ENCODE measurements at regions not wholly inside any gene's neighbourhood (a gene's known extent, or its start where the extent isn't known, plus 50 kb on each side); places are given as distances from the start of the nearest gene placed in this dataset.

DNA sequence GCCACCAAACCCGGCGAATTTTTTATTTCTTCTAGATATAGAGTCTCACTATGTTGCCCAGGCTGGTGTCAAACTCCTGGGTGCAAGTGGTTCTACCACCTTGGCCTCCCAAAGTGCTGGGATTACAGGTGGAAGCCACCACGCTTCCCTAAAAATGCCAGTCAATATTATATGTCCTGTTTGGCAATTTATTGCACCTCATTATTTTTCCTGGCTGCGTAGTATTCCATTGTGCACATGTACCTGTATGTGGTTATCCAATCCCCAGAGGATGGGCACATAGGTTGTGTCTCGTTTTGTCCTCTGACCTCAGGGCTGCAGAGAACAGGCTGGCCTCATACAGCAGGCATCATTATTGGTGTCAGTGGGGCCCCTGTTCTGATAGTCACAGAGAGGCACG, 181.7 kb downstream of the C9orf50 start:
- no peak for DNase-seq
- in situ Hi-C loops (cut with HindIII; ENCODE audit: low pct_ligation_motif_present, low sequenced_read_pairs): no loop called here
- H3K36me3 ChIP-seq (replicated peaks): no peaks in the 10 kb centered on the region
- no peak overlapping the region for H3K27ac ChIP-seq
- TF ChIP-seq, protein P1, sequence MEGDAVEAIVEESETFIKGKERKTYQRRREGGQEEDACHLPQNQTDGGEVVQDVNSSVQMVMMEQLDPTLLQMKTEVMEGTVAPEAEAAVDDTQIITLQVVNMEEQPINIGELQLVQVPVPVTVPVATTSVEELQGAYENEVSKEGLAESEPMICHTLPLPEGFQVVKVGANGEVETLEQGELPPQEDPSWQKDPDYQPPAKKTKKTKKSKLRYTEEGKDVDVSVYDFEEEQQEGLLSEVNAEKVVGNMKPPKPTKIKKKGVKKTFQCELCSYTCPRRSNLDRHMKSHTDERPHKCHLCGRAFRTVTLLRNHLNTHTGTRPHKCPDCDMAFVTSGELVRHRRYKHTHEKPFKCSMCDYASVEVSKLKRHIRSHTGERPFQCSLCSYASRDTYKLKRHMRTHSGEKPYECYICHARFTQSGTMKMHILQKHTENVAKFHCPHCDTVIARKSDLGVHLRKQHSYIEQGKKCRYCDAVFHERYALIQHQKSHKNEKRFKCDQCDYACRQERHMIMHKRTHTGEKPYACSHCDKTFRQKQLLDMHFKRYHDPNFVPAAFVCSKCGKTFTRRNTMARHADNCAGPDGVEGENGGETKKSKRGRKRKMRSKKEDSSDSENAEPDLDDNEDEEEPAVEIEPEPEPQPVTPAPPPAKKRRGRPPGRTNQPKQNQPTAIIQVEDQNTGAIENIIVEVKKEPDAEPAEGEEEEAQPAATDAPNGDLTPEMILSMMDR (IDR thresholded peaks at IDR 0.05; ENCODE audit: low read depth, low read length, missing control alignments): no peak
- peaks cover 8% of the 10 kb centered on the region for H3K27me3 ChIP-seq (replicated peaks)
- no peak overlapping the region for H3K4me3 ChIP-seq (ENCODE audit: low read depth, low read length)

DNA sequence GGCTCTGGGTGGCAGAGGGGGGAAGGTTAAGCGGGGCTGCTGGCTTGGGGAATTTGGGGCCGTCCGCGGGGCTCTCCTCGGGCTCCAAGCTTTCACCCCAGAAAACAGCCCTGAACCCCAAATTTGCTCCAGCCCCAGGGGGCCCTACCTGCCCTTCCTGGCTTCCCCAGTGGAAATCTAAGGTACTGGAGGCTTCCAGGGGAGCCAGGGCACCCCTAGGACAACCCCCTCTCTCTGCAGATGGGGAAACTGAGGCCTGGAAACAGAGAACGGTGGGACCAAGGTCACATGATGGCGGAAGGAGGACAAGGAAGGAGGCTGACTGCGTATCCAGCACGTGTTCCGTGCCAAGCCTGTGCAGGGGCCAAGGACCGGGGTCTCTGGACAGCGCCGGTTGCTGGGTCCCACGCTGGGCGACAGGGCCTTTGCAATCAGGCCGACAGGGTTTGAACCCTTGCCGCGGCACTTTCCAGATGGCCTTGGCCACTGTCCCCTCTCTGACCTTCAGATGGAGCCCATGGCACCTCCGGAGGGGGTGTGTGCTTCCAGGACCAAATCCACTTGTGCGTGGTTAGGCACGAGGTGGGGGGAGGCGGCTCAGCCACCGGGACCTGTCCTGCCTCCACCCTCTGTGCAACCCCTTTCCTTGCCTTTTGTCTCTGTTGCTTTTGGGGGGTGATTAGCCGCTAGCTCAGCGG, 183.1 kb downstream of the C9orf50 start:
- TF ChIP-seq, protein P1 (IDR thresholded peaks at IDR 0.05; ENCODE audit: low read depth, low read length, missing control alignments): no peak
- DNase-seq: no peak
- in situ Hi-C loops (cut with HindIII; ENCODE audit: low pct_ligation_motif_present, low sequenced_read_pairs): no loop called here
- Histone ChIP-seq H3K4me3 (ENCODE audit: low read depth, low read length) (peak overlapping the region; percentile 55), H3K36me3 (replicated peaks) (no peaks in the 10 kb centered on the region), H3K27ac (no peak overlapping the region), H3K27me3 (replicated peaks) (peaks cover 8% of the 10 kb centered on the region)

DNA sequence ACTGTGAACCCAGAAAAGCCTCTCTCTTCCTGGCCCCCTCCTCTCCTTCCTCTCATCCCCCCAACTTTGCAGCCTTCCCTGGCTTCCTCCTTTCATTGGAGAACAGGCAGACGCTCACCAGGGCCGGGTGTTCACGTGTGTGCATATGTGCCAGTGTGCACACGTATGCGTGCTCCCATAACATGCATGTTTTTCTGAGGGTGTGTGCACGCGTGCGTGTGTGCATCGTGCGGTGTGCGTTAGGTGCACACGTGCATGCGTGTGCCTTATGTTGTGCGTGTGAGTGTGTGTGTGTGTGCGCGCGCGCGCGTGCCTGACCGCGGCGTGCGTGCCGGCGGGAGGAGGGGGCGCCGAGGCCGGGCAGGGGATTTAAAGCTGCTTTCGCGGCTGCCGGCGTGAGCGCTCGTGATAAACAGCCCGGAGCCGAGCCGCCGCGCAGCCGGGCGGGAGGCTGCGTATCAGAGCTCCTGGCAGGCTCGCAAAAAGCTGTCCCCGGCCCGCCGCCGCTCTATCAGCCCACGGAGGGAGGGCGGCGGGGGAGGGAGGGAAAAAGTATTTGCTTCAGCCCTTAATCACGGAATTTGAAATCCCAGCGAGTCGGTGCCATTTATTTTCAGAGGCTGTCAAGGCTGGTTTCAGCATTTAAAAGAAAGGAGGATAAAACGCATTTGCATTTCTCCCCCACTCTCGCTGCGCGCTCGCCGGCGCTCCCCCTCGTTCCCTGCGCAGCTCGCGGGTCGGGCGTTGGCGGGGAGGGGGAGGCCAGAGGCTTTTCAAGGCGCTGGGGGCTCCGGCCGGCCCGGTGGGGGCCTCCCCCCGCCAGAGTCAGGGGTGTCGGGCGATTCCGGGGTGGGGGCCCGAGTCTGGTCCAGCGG, 183.9 kb downstream of the C9orf50 start:
- no peak overlapping the region for H3K27ac ChIP-seq
- peak overlapping the region; percentile 55 for H3K4me3 ChIP-seq (ENCODE audit: low read depth, low read length)
- peaks cover 8% of the 10 kb centered on the region for H3K27me3 ChIP-seq (replicated peaks)
- TF ChIP-seq, protein P1 (IDR thresholded peaks at IDR 0.05; ENCODE audit: low read depth, low read length, missing control alignments): no peak
- H3K36me3 ChIP-seq (replicated peaks): no peaks in the 10 kb centered on the region
- no peak for DNase-seq
- in situ Hi-C loops (cut with HindIII; ENCODE audit: low pct_ligation_motif_present, low sequenced_read_pairs): no loop called here

DNA sequence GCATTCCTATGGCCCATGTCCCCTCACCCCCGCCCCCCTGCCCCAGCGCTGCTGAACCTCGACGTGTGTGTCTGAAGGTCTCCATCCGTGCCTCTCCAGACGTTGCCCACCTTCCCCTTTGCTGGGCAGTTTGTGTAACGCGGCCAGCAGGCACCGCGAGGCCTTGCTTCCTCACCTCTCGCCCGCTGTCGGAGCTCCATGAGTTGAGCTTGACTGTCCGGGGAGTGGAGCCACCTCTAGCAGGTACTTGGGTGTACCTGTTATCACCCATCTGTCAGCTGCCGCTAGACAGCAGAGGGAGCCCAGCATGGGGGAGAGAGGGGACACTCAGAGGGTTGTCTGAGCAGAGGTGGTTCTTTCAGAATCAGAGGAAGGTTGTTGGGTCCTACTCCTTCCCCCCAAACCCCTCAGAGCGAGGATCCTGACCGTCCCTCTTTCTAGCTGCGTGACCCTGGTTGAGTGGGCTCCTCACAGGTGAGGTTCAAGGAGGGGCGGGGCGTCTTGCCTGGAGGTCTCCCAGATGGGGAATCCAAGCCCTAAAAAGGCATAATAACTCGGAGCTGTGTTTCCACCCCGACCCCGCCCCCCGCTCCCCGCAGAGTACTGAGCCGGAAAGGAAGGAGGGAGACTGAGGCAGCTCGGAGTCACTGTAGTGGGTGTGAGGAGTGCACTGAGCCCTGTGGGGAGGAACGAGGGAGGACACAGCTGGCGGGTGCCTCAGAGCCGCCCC, 184.7 kb downstream of the C9orf50 start:
- in situ Hi-C loops (cut with HindIII; ENCODE audit: low pct_ligation_motif_present, low sequenced_read_pairs): no loop called here
- Histone ChIP-seq H3K27me3 (replicated peaks) (peaks cover 8% of the 10 kb centered on the region), H3K36me3 (replicated peaks) (no peaks in the 10 kb centered on the region), H3K27ac (no peak overlapping the region), H3K4me3 (ENCODE audit: low read depth, low read length) (no peak overlapping the region)
- no peak for DNase-seq
- TF ChIP-seq, protein P1 (IDR thresholded peaks at IDR 0.05; ENCODE audit: low read depth, low read length, missing control alignments): no peak

DNA sequence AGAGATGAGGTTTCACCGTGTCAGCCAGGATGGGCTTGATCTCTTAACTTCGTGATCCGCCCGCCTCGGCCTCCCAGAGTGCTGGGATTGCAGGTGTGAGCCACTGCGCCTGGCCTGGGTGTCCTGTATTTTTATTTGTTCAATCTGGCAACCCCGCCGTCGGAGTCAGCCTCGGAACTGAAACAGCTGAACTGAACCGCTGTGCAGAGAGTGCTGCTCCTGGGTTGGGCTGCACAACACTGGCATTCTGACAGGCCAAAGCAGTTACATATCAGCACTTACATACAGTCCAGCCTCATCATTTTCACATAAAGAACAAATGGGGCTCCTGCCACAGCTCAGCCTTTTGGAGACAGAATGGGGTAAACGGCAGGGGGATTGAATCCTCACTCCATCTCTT, 185.6 kb downstream of the C9orf50 start:
- DNase-seq: no peak
- TF ChIP-seq, protein P1 (IDR thresholded peaks at IDR 0.05; ENCODE audit: low read depth, low read length, missing control alignments): no peak
- Histone ChIP-seq H3K4me3 (ENCODE audit: low read depth, low read length) (no peak overlapping the region), H3K36me3 (replicated peaks) (no peaks in the 10 kb centered on the region), H3K27ac (no peak overlapping the region), H3K27me3 (replicated peaks) (peaks cover 8% of the 10 kb centered on the region)
- in situ Hi-C loops (cut with HindIII; ENCODE audit: low pct_ligation_motif_present, low sequenced_read_pairs): no loop called here

All from brain microvascular endothelial cell (primary cell).